H9 (cell line): ENCODE measurements at regions not wholly inside any gene's neighbourhood (a gene's known extent, or its start where the extent isn't known, plus 50 kb on each side); places are given as distances from the start of the nearest gene placed in this dataset.

Source experiments
- DNase-seq: peaks from one replicate; pipeline ENCODE4 v3.0.0-alpha.2; 2017
- H2AFZ ChIP-seq: one replicate; pipeline ENCODE4 v1.6.1; 2013; ENCODE audit warnings: mild to moderate bottlenecking, low read length, control low read depth, moderate library complexity
- H2AK5ac ChIP-seq: 2 replicates; pipeline ENCODE4 v1.6.1; 2013; ENCODE audit warnings: low read length, control low read depth, mixed read lengths; ENCODE audit not compliant: insufficient read length
- H2BK120ac ChIP-seq: one replicate; pipeline ENCODE4 v1.6.1; 2013; ENCODE audit warnings: low read depth, mild to moderate bottlenecking, low read length, control low read depth, inconsistent platforms; ENCODE audit not compliant: poor library complexity, severe bottlenecking
- H2BK12ac ChIP-seq: 2 replicates; pipeline ENCODE4 v1.6.1; 2013; ENCODE audit warnings: low read length, control low read depth, mixed read lengths, low read depth; ENCODE audit not compliant: insufficient read length
- H2BK15ac ChIP-seq: 2 replicates; pipeline ENCODE4 v1.6.1; 2013; ENCODE audit warnings: low read depth, low read length, control low read depth
- H2BK20ac ChIP-seq: one replicate; pipeline ENCODE4 v1.6.1; 2013; ENCODE audit warnings: low read depth, mild to moderate bottlenecking, low read length, control low read depth, inconsistent platforms; ENCODE audit not compliant: poor library complexity, severe bottlenecking
- H2BK5ac ChIP-seq: 2 replicates; pipeline ENCODE4 v1.6.1; 2013; ENCODE audit warnings: low read length, control low read depth, mixed read lengths; ENCODE audit not compliant: insufficient read length
- H3K14ac ChIP-seq: 2 replicates; pipeline ENCODE4 v1.6.1; 2013; ENCODE audit warnings: low read length, control low read depth; ENCODE audit not compliant: insufficient read depth
- H3K18ac ChIP-seq: 2 replicates; pipeline ENCODE4 v1.6.1; 2013; ENCODE audit warnings: low read depth, mild to moderate bottlenecking, mixed read lengths, low read length, control low read depth; ENCODE audit not compliant: insufficient read length
- H3K23ac ChIP-seq: 2 replicates; pipeline ENCODE4 v1.6.1; 2013; ENCODE audit warnings: low read length, control low read depth, mixed read lengths, low read depth; ENCODE audit not compliant: insufficient read length
- H3K23me2 ChIP-seq: 2 replicates; pipeline ENCODE4 v1.6.1; 2013; ENCODE audit warnings: low read depth, mild to moderate bottlenecking, mixed read lengths, low read length, control low read depth; ENCODE audit not compliant: insufficient read length, poor library complexity, severe bottlenecking
- H3K27ac ChIP-seq: 2 replicates; pipeline ENCODE4 v1.5.1; 2013; ENCODE audit warnings: low read length, control low read depth, mixed read lengths, low read depth; ENCODE audit not compliant: insufficient read length
- H3K27me3 ChIP-seq: 2 replicates; pipeline ENCODE4 v1.6.1; 2013; ENCODE audit warnings: low read length, control low read depth, inconsistent platforms; ENCODE audit not compliant: insufficient read depth
- H3K4ac ChIP-seq: 2 replicates; pipeline ENCODE4 v1.6.1; 2013; ENCODE audit warnings: low read depth, mild to moderate bottlenecking, control low read depth, inconsistent platforms, low read length, moderate library complexity
- H3K4me1 ChIP-seq: 2 replicates; pipeline ENCODE4 v1.6.1; 2013; ENCODE audit warnings: low read length, control low read depth, inconsistent platforms; ENCODE audit not compliant: insufficient read depth
- H3K4me2 ChIP-seq: 2 replicates; pipeline ENCODE4 v1.6.1; 2013; ENCODE audit warnings: low read length, control low read depth, mixed read lengths; ENCODE audit not compliant: insufficient read length, insufficient read depth
- H3K56ac ChIP-seq: 2 replicates; pipeline ENCODE4 v1.6.1; 2013; ENCODE audit warnings: low read depth, mild to moderate bottlenecking, mixed read lengths, low read length, control low read depth; ENCODE audit not compliant: insufficient read length
- H3K79me1 ChIP-seq: 2 replicates; pipeline ENCODE4 v1.6.1; 2013; ENCODE audit warnings: low read depth, mild to moderate bottlenecking, moderate library complexity, low read length, control low read depth, inconsistent platforms; ENCODE audit not compliant: insufficient read depth, poor library complexity, severe bottlenecking
- H3K79me2 ChIP-seq: 2 replicates; pipeline ENCODE4 v1.6.1; 2013; ENCODE audit warnings: low read length, control low read depth, inconsistent platforms; ENCODE audit not compliant: insufficient read depth
- H3K9ac ChIP-seq: 2 replicates; pipeline ENCODE4 v1.6.1; 2013; ENCODE audit warnings: low read length, control low read depth, mixed read lengths; ENCODE audit not compliant: insufficient read length; ENCODE audit errors: extremely low read depth
- H3K9me3 ChIP-seq: one replicate; pipeline ENCODE4 v1.6.1; 2013; ENCODE audit warnings: low read depth, low read length, inconsistent platforms; ENCODE audit not compliant: control insufficient read depth
- H3T11ph ChIP-seq: one replicate; pipeline ENCODE4 v1.6.1; 2013; ENCODE audit warnings: mild to moderate bottlenecking, low read length, control low read depth, inconsistent platforms
- H4K20me1 ChIP-seq: one replicate; pipeline ENCODE4 v1.6.1; 2013; ENCODE audit not compliant: control insufficient read depth, insufficient read length, insufficient read depth
- H4K5ac ChIP-seq: 2 replicates; pipeline ENCODE4 v1.6.1; 2013; ENCODE audit warnings: low read depth, mild to moderate bottlenecking, mixed read lengths, low read length, control low read depth; ENCODE audit not compliant: insufficient read length
- H4K8ac ChIP-seq: replicated peaks from 2 replicates; pipeline ENCODE4 v1.6.1; 2013; ENCODE audit warnings: low read length, control low read depth, mixed read lengths, low read depth; ENCODE audit not compliant: insufficient read length
- H4K91ac ChIP-seq: 2 replicates; pipeline ENCODE4 v1.6.1; 2013; ENCODE audit warnings: low read depth, mild to moderate bottlenecking, moderate library complexity, mixed read lengths, low read length, control low read depth; ENCODE audit not compliant: insufficient read length
- H3K27ac Mint-ChIP-seq, 3 experiments: 2 replicates in 2 of 3; 3 replicates in 1 of 3; pipeline ENCODE4 v1.8.0; 2020 to 2021; ENCODE audit warnings: mixed read lengths in 3 of 3, mild to moderate bottlenecking in 1 of 3, moderate library complexity in 1 of 3
- H3K27me3 Mint-ChIP-seq: 2 replicates; pipeline ENCODE4 v1.8.0; 2021; ENCODE audit warnings: low read depth, mild to moderate bottlenecking, moderate library complexity, mixed read lengths
- H3K36me3 Mint-ChIP-seq, 3 experiments: 2 replicates in 2 of 3; 3 replicates in 1 of 3; pipeline ENCODE4 v1.8.0; 2020 to 2021; ENCODE audit warnings: low read depth in 3 of 3, mixed read lengths in 3 of 3; ENCODE audit not compliant: insufficient read depth in 1 of 3
- H3K4me1 Mint-ChIP-seq, 2 experiments: 2 replicates each; pipeline ENCODE4 v1.8.0; 2020; ENCODE audit warnings: mixed read lengths in 2 of 2
- H3K4me3 Mint-ChIP-seq, 2 experiments: 2 replicates in 1 of 2; 3 replicates in 1 of 2; pipeline ENCODE4 v1.8.0; 2020 to 2021; ENCODE audit warnings: mild to moderate bottlenecking in 2 of 2, mixed read lengths in 2 of 2, moderate library complexity in 1 of 2
- H3K9me3 Mint-ChIP-seq, 2 experiments: 2 replicates in 1 of 2; 3 replicates in 1 of 2; pipeline ENCODE4 v1.8.0; 2020; ENCODE audit warnings: mild to moderate bottlenecking in 2 of 2, mixed read lengths in 2 of 2, moderate library complexity in 1 of 2
- WGBS: extraction: QIAGEN DNeasy Blood & Tissue Kit; methylation state at CpG from one replicate; pipeline ENCODE4 v1.1.7; 2013; ENCODE audit warnings: missing lambda C conversion rate, low lambda C conversion rate, mixed read lengths; ENCODE audit not compliant: insufficient read length; ENCODE audit errors: extremely low coverage; 5-methylcytosine and 5-hydroxymethylcytosine counted together
- TF ChIP-seq, protein P1 (sequence below): fragments of 200-600 bp; sonication (generic); conservative IDR thresholded peaks from 3 replicates; pipeline ENCODE4 v1.8.0; 2021; ENCODE audit warnings: antibody characterized with exemption, mild to moderate bottlenecking

GRCh38 chr6:6392214-6393068, 72.0 kb upstream of the F13A1 start:
- H3K27me3 ChIP-seq, result no peaks in the 10 kb centered on the region
- H2BK12ac ChIP-seq, result no peak overlapping the region
- no peak overlapping the region for H2BK5ac ChIP-seq
- no peak overlapping the region for H4K91ac ChIP-seq
- H2BK15ac ChIP-seq, result no peak overlapping the region
- no peaks in the 10 kb centered on the region for H3K79me1 ChIP-seq
- H4K8ac ChIP-seq, result no peak overlapping the region
- H3K4me1 ChIP-seq, result no peaks in the 10 kb centered on the region
- H3K4me2 ChIP-seq, result no peak overlapping the region
- H3K14ac ChIP-seq, result no peak overlapping the region
- no peak overlapping the region for H3K27ac Mint-ChIP-seq
- H2BK120ac ChIP-seq, result no peak overlapping the region
- H3K36me3 Mint-ChIP-seq, result no peaks in the 10 kb centered on the region
- H3K27me3 Mint-ChIP-seq, result peaks cover 1% of the 10 kb centered on the region
- no peaks in the 10 kb centered on the region for H4K20me1 ChIP-seq
- H3K4me3 Mint-ChIP-seq, result no peak overlapping the region
- no peaks in the 10 kb centered on the region for H3K9me3 ChIP-seq
- no peak overlapping the region for H3K4ac ChIP-seq
- H2BK20ac ChIP-seq, result no peak overlapping the region
- H4K5ac ChIP-seq, result no peak overlapping the region
- no peaks in the 10 kb centered on the region for H3K9me3 Mint-ChIP-seq
- no CpG with 5 or more reads among the region's 7 CpGs for WGBS
- no peak for DNase-seq
- H3K18ac ChIP-seq, result no peak overlapping the region
- peaks cover 3 to 4% of the 10 kb centered on the region in 2 experiments; a peak in 2 of 4 replicates for H3K4me1 Mint-ChIP-seq
- no peak overlapping the region for H3T11ph ChIP-seq
- no peak overlapping the region for H3K56ac ChIP-seq
- no peak overlapping the region for H3K27ac ChIP-seq
- H2AK5ac ChIP-seq, result no peak overlapping the region
- H3K23ac ChIP-seq, result no peak overlapping the region
- no peak overlapping the region for H3K9ac ChIP-seq
- H3K23me2 ChIP-seq, result no peaks in the 10 kb centered on the region
- TF ChIP-seq, protein P1, sequence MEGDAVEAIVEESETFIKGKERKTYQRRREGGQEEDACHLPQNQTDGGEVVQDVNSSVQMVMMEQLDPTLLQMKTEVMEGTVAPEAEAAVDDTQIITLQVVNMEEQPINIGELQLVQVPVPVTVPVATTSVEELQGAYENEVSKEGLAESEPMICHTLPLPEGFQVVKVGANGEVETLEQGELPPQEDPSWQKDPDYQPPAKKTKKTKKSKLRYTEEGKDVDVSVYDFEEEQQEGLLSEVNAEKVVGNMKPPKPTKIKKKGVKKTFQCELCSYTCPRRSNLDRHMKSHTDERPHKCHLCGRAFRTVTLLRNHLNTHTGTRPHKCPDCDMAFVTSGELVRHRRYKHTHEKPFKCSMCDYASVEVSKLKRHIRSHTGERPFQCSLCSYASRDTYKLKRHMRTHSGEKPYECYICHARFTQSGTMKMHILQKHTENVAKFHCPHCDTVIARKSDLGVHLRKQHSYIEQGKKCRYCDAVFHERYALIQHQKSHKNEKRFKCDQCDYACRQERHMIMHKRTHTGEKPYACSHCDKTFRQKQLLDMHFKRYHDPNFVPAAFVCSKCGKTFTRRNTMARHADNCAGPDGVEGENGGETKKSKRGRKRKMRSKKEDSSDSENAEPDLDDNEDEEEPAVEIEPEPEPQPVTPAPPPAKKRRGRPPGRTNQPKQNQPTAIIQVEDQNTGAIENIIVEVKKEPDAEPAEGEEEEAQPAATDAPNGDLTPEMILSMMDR, result no peak
- no peaks in the 10 kb centered on the region for H3K79me2 ChIP-seq
- H2AFZ ChIP-seq, result no peak overlapping the region
